Ishikawa (cell line): ENCODE measurements at regions not wholly inside any gene's neighbourhood (a gene's known extent, or its start where the extent isn't known, plus 50 kb on each side); places are given as distances from the start of the nearest gene placed in this dataset.

Experiments
- CEBPB ChIP-seq: IDR thresholded peaks from 2 replicates; pipeline ENCODE4 v1.6.1; 2012
- CREB1 ChIP-seq: IDR thresholded peaks from 2 replicates; pipeline ENCODE4 v1.6.1; 2012; ENCODE audit warnings: low read depth
- EGR1 ChIP-seq: IDR thresholded peaks from 2 replicates; pipeline ENCODE4 v1.6.1; 2012
- EP300 ChIP-seq: IDR thresholded peaks from 2 replicates; pipeline ENCODE4 v1.6.1; 2012; ENCODE audit warnings: borderline replicate concordance
- FOXM1 ChIP-seq: IDR thresholded peaks from 2 replicates; pipeline ENCODE4 v1.6.1; 2012; ENCODE audit warnings: low read depth, borderline replicate concordance
- MAX ChIP-seq: IDR thresholded peaks from 2 replicates; pipeline ENCODE4 v1.6.1; 2012
- NFIC ChIP-seq: IDR thresholded peaks from 2 replicates; pipeline ENCODE4 v1.6.1; 2012
- RAD21 ChIP-seq: IDR thresholded peaks from 2 replicates; pipeline ENCODE4 v1.6.1; 2012; ENCODE audit warnings: low read depth
- REST ChIP-seq: IDR thresholded peaks from 2 replicates; pipeline ENCODE4 v1.6.1; 2012; ENCODE audit warnings: low read depth, mild to moderate bottlenecking
- TAF1 ChIP-seq: IDR thresholded peaks from 2 replicates; pipeline ENCODE4 v1.6.1; 2012; ENCODE audit warnings: low read depth, mild to moderate bottlenecking
- TCF12 ChIP-seq: IDR thresholded peaks from 2 replicates; pipeline ENCODE4 v1.6.1; 2012; ENCODE audit warnings: low read depth
- TEAD4 ChIP-seq: IDR thresholded peaks from 2 replicates; pipeline ENCODE4 v1.6.1; 2012
- USF1 ChIP-seq: IDR thresholded peaks from 2 replicates; pipeline ENCODE4 v1.6.1; 2012
- YY1 ChIP-seq: IDR thresholded peaks from 2 replicates; pipeline ENCODE4 v1.6.1; 2012; ENCODE audit warnings: low read depth
- ZBTB7A ChIP-seq: IDR thresholded peaks from 2 replicates; pipeline ENCODE4 v1.6.1; 2012; ENCODE audit warnings: low read depth

GRCh38 chr18:51255693-51256092, 58.2 kb upstream of the MEX3C start:
- TF ChIP-seq TAF1 (no peak), REST (no peak), USF1 (no peak), EGR1 (no peak), ZBTB7A (no peak), TCF12 (no peak), CREB1 (no peak), FOXM1 (no peak), NFIC (no peak), TEAD4 (no peak), MAX (no peak), CEBPB (no peak), EP300 (no peak), YY1 (no peak), RAD21 (no peak)

- TF ChIP-seq YY1 (no peak), CEBPB (no peak), TCF12 (no peak), RAD21 (no peak), ZBTB7A (no peak), TEAD4 (no peak), CREB1 (no peak), USF1 (no peak), MAX (no peak), REST (no peak), EGR1 (no peak), FOXM1 (no peak), NFIC (no peak)
These were observed 59.7 kb upstream of the MEX3C start for GRCh38 chr18:51257150-51257549.

GRCh38 chr18:51260118-51260517, 62.6 kb upstream of the MEX3C start:
- TF ChIP-seq TAF1 (no peak), RAD21 (no peak), FOXM1 (no peak), NFIC (no peak), EGR1 (no peak), REST (no peak), USF1 (no peak), CREB1 (no peak), TEAD4 (no peak), CEBPB (no peak), TCF12 (no peak), ZBTB7A (no peak), MAX (no peak), EP300 (no peak), YY1 (no peak)

GRCh38 chr18:51266773-51267172, 69.3 kb upstream of the MEX3C start:
- TF ChIP-seq TCF12, result no peak
- TF ChIP-seq REST, result no peak
- no peak for TF ChIP-seq CEBPB
- no peak for TF ChIP-seq EP300
- no peak for TF ChIP-seq USF1
- no peak for TF ChIP-seq CREB1
